ENCODE measurements at regions not wholly inside any gene's neighbourhood (a gene's known extent, or its start where the extent isn't known, plus 50 kb on each side); places are given as distances from the start of the nearest gene placed in this dataset.

- H3K9me3 ChIP-seq (ENCODE audit: low read length), result no peaks in the 10 kb centered on the region
- H3K4me3 ChIP-seq (ENCODE audit: low read length), result no peak overlapping the region
- H3K4me2 ChIP-seq (ENCODE audit: low read depth, low read length, poor library complexity, severe bottlenecking), result no peak overlapping the region
- H3K4me1 ChIP-seq (ENCODE audit: low read length), result no peaks in the 10 kb centered on the region
- no peaks in the 10 kb centered on the region for H4K20me1 ChIP-seq (ENCODE audit: insufficient read depth, low read depth, low read length)
- H3K9me2 ChIP-seq (replicated peaks; ENCODE audit: insufficient read depth, low read length), result no peaks in the 10 kb centered on the region
- H3K9ac ChIP-seq (ENCODE audit: low read length), result no peak overlapping the region
- no peaks in the 10 kb centered on the region for H3K36me3 ChIP-seq (ENCODE audit: insufficient read depth, low read length)
- no peaks in the 10 kb centered on the region for H3K27me3 ChIP-seq (ENCODE audit: low read length)
- DNase-seq, result no peak
- no peak overlapping the region for H2AFZ ChIP-seq (ENCODE audit: low read length)
- no peaks in the 10 kb centered on the region for H3K79me2 ChIP-seq (ENCODE audit: low read length)
- no peak overlapping the region for H3K27ac ChIP-seq (ENCODE audit: low read length)
Measured at GRCh38 chr19:31633014-31633413, 283.8 kb upstream of the TSHZ3 start.

- H3K36me3 ChIP-seq (ENCODE audit: insufficient read depth, low read length), result no peaks in the 10 kb centered on the region
- H3K9me2 ChIP-seq (replicated peaks; ENCODE audit: insufficient read depth, low read length), result no peaks in the 10 kb centered on the region
- no peaks in the 10 kb centered on the region for H3K79me2 ChIP-seq (ENCODE audit: low read length)
- no peak overlapping the region for H3K9ac ChIP-seq (ENCODE audit: low read length)
- no peak for DNase-seq
- H4K20me1 ChIP-seq (ENCODE audit: insufficient read depth, low read depth, low read length), result no peaks in the 10 kb centered on the region
- H3K4me1 ChIP-seq (ENCODE audit: low read length), result no peaks in the 10 kb centered on the region
- no peak overlapping the region for H3K4me2 ChIP-seq (ENCODE audit: low read depth, low read length, poor library complexity, severe bottlenecking)
- no peak overlapping the region for H3K4me3 ChIP-seq (ENCODE audit: low read length)
- H3K27ac ChIP-seq (ENCODE audit: low read length), result no peak overlapping the region
- no peaks in the 10 kb centered on the region for H3K9me3 ChIP-seq (ENCODE audit: low read length)
- H2AFZ ChIP-seq (ENCODE audit: low read length), result no peak overlapping the region
- no peaks in the 10 kb centered on the region for H3K27me3 ChIP-seq (ENCODE audit: low read length)
Measured at GRCh38 chr19:31639306-31639705, 290.1 kb upstream of the TSHZ3 start.

GRCh38 chr19:31641591-31641990, 292.4 kb upstream of the TSHZ3 start:
- Histone ChIP-seq H2AFZ (ENCODE audit: low read length) (no peak overlapping the region), H3K4me1 (ENCODE audit: low read length) (no peaks in the 10 kb centered on the region), H3K4me3 (ENCODE audit: low read length) (no peak overlapping the region), H4K20me1 (ENCODE audit: insufficient read depth, low read depth, low read length) (no peaks in the 10 kb centered on the region), H3K27me3 (ENCODE audit: low read length) (no peaks in the 10 kb centered on the region), H3K9ac (ENCODE audit: low read length) (no peak overlapping the region), H3K9me3 (ENCODE audit: low read length) (no peaks in the 10 kb centered on the region), H3K36me3 (ENCODE audit: insufficient read depth, low read length) (no peaks in the 10 kb centered on the region), H3K79me2 (ENCODE audit: low read length) (no peaks in the 10 kb centered on the region), H3K27ac (ENCODE audit: low read length) (no peak overlapping the region), H3K4me2 (ENCODE audit: low read depth, low read length, poor library complexity, severe bottlenecking) (no peak overlapping the region), H3K9me2 (replicated peaks; ENCODE audit: insufficient read depth, low read length) (no peaks in the 10 kb centered on the region)
- DNase-seq, result no peak

- no peak overlapping the region for H3K27ac ChIP-seq (ENCODE audit: low read length)
- H3K4me2 ChIP-seq (ENCODE audit: low read depth, low read length, poor library complexity, severe bottlenecking), result no peak overlapping the region
- H3K9ac ChIP-seq (ENCODE audit: low read length), result no peak overlapping the region
- no peak overlapping the region for H3K4me3 ChIP-seq (ENCODE audit: low read length)
- H3K79me2 ChIP-seq (ENCODE audit: low read length), result no peaks in the 10 kb centered on the region
- no peaks in the 10 kb centered on the region for H3K9me2 ChIP-seq (replicated peaks; ENCODE audit: insufficient read depth, low read length)
- no peak overlapping the region for H2AFZ ChIP-seq (ENCODE audit: low read length)
- DNase-seq, result no peak
- no peaks in the 10 kb centered on the region for H4K20me1 ChIP-seq (ENCODE audit: insufficient read depth, low read depth, low read length)
- H3K36me3 ChIP-seq (ENCODE audit: insufficient read depth, low read length), result no peaks in the 10 kb centered on the region
- no peaks in the 10 kb centered on the region for H3K4me1 ChIP-seq (ENCODE audit: low read length)
- H3K9me3 ChIP-seq (ENCODE audit: low read length), result no peaks in the 10 kb centered on the region
- H3K27me3 ChIP-seq (ENCODE audit: low read length), result no peaks in the 10 kb centered on the region
Measured at GRCh38 chr19:31648347-31648746, 299.1 kb upstream of the TSHZ3 start.

GRCh38 chr19:31656507-31656906, 307.3 kb upstream of the TSHZ3 start:
- H3K27me3 ChIP-seq (ENCODE audit: low read length), result no peaks in the 10 kb centered on the region
- H3K9ac ChIP-seq (ENCODE audit: low read length), result no peak overlapping the region
- peaks cover 12% of the 10 kb centered on the region for H3K4me1 ChIP-seq (ENCODE audit: low read length)
- no peaks in the 10 kb centered on the region for H3K79me2 ChIP-seq (ENCODE audit: low read length)
- H2AFZ ChIP-seq (ENCODE audit: low read length), result no peak overlapping the region
- peak; percentile 20 for DNase-seq
- no peaks in the 10 kb centered on the region for H4K20me1 ChIP-seq (ENCODE audit: insufficient read depth, low read depth, low read length)
- H3K36me3 ChIP-seq (ENCODE audit: insufficient read depth, low read length), result no peaks in the 10 kb centered on the region
- no peaks in the 10 kb centered on the region for H3K9me2 ChIP-seq (replicated peaks; ENCODE audit: insufficient read depth, low read length)
- no peak overlapping the region for H3K4me3 ChIP-seq (ENCODE audit: low read length)
- H3K9me3 ChIP-seq (ENCODE audit: low read length), result no peaks in the 10 kb centered on the region
- no peak overlapping the region for H3K4me2 ChIP-seq (ENCODE audit: low read depth, low read length, poor library complexity, severe bottlenecking)
- no peak overlapping the region for H3K27ac ChIP-seq (ENCODE audit: low read length)

GRCh38 chr19:31658993-31659896, 310.0 kb upstream of the TSHZ3 start:
- H3K36me3 ChIP-seq (ENCODE audit: insufficient read depth, low read length), result no peaks in the 10 kb centered on the region
- no peak for DNase-seq
- H3K9me2 ChIP-seq (replicated peaks; ENCODE audit: insufficient read depth, low read length), result no peaks in the 10 kb centered on the region
- no peaks in the 10 kb centered on the region for H3K27me3 ChIP-seq (ENCODE audit: low read length)
- H4K20me1 ChIP-seq (ENCODE audit: insufficient read depth, low read depth, low read length), result no peaks in the 10 kb centered on the region
- no peaks in the 10 kb centered on the region for H3K79me2 ChIP-seq (ENCODE audit: low read length)
- no peaks in the 10 kb centered on the region for H3K9me3 ChIP-seq (ENCODE audit: low read length)
- no peak overlapping the region for H3K4me3 ChIP-seq (ENCODE audit: low read length)
- H3K9ac ChIP-seq (ENCODE audit: low read length), result no peak overlapping the region
- H3K4me2 ChIP-seq (ENCODE audit: low read depth, low read length, poor library complexity, severe bottlenecking), result no peak overlapping the region
- H2AFZ ChIP-seq (ENCODE audit: low read length), result no peak overlapping the region
- H3K27ac ChIP-seq (ENCODE audit: low read length), result no peak overlapping the region
- peaks cover 12% of the 10 kb centered on the region for H3K4me1 ChIP-seq (ENCODE audit: low read length)

- Histone ChIP-seq H3K9ac (ENCODE audit: low read length) (no peak overlapping the region), H3K36me3 (ENCODE audit: insufficient read depth, low read length) (no peaks in the 10 kb centered on the region), H3K9me2 (replicated peaks; ENCODE audit: insufficient read depth, low read length) (no peaks in the 10 kb centered on the region), H3K4me2 (ENCODE audit: low read depth, low read length, poor library complexity, severe bottlenecking) (no peak overlapping the region), H3K4me3 (ENCODE audit: low read length) (no peak overlapping the region), H3K4me1 (ENCODE audit: low read length) (peaks cover 12% of the 10 kb centered on the region), H2AFZ (ENCODE audit: low read length) (no peak overlapping the region), H4K20me1 (ENCODE audit: insufficient read depth, low read depth, low read length) (no peaks in the 10 kb centered on the region), H3K79me2 (ENCODE audit: low read length) (no peaks in the 10 kb centered on the region), H3K27ac (ENCODE audit: low read length) (no peak overlapping the region), H3K9me3 (ENCODE audit: low read length) (no peaks in the 10 kb centered on the region), H3K27me3 (ENCODE audit: low read length) (no peaks in the 10 kb centered on the region)
- DNase-seq, result no peak
Measured at GRCh38 chr19:31659897-31660210, 310.6 kb upstream of the TSHZ3 start.

GRCh38 chr19:31664096-31664495, 314.9 kb upstream of the TSHZ3 start:
- Histone ChIP-seq H3K36me3 (ENCODE audit: insufficient read depth, low read length) (no peaks in the 10 kb centered on the region), H2AFZ (ENCODE audit: low read length) (no peak overlapping the region), H3K4me1 (ENCODE audit: low read length) (peaks cover 12% of the 10 kb centered on the region), H3K9ac (ENCODE audit: low read length) (no peak overlapping the region), H3K4me2 (ENCODE audit: low read depth, low read length, poor library complexity, severe bottlenecking) (no peak overlapping the region), H3K9me2 (replicated peaks; ENCODE audit: insufficient read depth, low read length) (no peaks in the 10 kb centered on the region), H4K20me1 (ENCODE audit: insufficient read depth, low read depth, low read length) (no peaks in the 10 kb centered on the region), H3K27ac (ENCODE audit: low read length) (no peak overlapping the region), H3K9me3 (ENCODE audit: low read length) (no peaks in the 10 kb centered on the region), H3K27me3 (ENCODE audit: low read length) (no peaks in the 10 kb centered on the region), H3K4me3 (ENCODE audit: low read length) (no peak overlapping the region), H3K79me2 (ENCODE audit: low read length) (no peaks in the 10 kb centered on the region)
- DNase-seq, result no peak
